SKM-1 treated with dmso at 0.1 percent for 144 hours (cell line): ENCODE measurements at regions not wholly inside any gene's neighbourhood (a gene's known extent, or its start where the extent isn't known, plus 50 kb on each side); places are given as distances from the start of the nearest gene placed in this dataset.

ENCODE experiments used
- DNase-seq: peaks from one replicate; lab custom pipeline; 2025; ENCODE audit not compliant: unreplicated experiment; lab: John Stamatoyannopoulos, UW

DNA sequence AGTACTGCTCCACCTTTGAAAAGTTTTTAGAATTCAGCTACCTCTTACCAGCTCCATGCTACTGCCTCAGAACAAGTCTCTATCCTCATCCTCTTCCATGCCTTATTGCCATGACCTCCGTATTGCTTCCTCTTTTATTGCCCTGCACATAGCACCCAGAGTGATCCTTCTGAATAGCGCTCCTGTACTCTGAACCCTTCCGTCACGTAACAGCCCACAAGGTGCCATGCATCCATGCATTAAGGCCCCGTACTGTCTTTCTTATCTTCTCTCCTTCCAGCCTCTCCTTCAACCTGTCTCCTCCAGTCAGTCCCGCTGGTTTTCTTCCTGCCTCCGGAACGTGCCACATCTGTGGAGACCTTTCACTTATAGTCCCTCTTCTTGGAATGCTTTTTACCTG, 273.3 kb upstream of the SEMA6A start:
- no peak for DNase-seq

GRCh38 chr5:116844015-116844414, 269.4 kb upstream of the SEMA6A start:
- DNase-seq, result no peak

- DNase-seq, result no peak
These were observed 267.9 kb upstream of the SEMA6A start for GRCh38 chr5:116842514-116842961.

DNA sequence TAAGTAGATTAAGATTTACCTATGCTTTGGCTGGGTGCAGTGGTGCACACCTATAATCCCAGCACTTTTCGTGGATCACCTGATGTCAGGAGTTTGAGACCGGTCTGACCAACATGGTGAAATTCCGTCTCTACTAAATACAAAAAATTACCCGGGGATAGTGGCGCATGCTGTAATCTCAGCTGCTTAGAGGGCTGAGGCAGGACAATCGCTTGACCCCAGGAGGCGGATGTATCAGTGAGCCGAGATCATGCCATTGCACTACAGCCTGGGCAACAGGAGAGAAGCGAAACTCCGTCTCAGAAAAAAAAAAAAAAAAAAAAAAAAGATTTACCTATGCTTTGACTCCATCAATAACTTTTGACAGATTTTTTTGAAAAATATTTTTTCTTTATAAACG, 267.1 kb upstream of the SEMA6A start:
- no peak for DNase-seq

GRCh38 chr5:116838011-116838536, 263.5 kb upstream of the SEMA6A start:
- DNase-seq, result no peak

- DNase-seq, result no peak
These were observed 260.3 kb upstream of the SEMA6A start for GRCh38 chr5:116834796-116835515.

DNA sequence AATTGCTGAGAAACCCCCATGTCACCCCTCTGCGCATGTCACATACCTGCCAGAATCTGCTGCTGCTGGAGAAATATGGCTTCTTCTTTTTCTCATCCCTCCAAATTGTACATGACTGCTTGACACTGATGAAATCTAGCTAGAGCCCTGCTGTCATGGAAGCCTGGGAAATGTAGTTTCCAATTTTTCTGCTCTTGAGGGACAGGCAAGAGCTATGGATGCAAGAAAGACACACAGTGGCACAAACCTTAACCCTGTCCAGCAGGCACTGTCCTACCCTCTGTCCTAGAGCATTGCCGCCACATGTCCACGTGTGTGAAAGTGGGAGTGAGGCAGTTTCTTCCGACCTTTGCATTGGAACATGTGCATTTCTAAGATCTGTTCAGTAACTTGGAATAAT, 255.5 kb upstream of the SEMA6A start:
- no peak for DNase-seq

DNA sequence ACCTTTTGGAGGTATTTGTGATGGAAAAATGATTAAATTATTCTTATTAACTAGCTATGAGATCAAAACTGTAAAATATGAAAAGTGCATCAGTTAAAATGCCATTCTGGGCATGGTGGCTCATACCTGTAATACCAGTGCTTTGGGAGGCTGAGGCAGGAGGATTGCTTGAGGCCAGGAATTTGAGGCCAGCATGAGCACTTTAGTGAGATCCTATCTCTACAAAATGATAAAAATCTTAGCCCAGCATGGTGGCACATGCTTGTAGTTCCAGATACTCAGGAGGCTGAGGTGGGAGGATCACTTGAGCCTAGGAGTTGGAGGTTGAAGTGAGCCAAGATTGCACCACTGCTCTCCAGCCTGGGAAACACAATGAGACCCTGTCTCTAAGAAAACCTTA, 252.5 kb upstream of the SEMA6A start:
- no peak for DNase-seq

DNA sequence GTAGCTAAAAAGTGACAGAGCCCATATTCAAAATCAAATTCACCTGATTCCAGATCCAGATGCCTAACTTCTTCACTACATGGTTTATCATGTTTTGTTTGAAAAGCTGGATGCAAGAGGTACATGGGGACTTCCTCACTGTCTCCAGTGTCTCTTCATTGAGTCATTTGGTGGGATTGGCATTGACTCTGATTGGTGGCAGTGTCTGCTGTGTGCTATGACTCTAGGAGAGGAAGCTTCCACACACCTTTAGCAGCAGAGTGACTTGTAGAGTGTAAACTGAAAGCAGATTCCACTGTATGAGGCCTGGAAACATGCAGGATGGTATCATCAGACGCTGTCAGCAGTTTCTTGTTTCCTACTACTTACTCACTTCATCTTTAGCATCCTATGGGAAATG, 250.9 kb upstream of the SEMA6A start:
- no peak for DNase-seq

GRCh38 chr5:116824751-116825438, 250.3 kb upstream of the SEMA6A start:
- no peak for DNase-seq

- no peak for DNase-seq
These were observed 240.2 kb upstream of the SEMA6A start for GRCh38 chr5:116814626-116815385.

DNA sequence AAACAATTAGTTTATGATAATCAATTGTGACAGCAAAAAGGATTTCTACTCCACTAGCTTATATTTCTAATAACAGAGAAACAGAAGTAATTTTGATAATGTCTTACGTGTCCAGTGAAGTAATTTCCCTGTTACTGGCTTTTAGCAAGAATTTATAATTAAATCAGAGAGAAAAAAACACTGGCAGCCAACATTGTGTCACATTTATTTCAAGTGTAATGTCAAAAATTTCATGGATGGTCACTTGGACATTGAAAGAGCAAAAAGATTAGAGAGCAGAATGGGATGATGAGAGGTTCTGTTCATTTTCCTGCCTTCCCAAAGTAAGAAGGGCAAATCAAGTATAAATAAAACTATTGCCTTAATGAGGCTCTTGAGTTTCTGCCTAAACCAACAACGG, 239.3 kb upstream of the SEMA6A start:
- no peak for DNase-seq

DNA sequence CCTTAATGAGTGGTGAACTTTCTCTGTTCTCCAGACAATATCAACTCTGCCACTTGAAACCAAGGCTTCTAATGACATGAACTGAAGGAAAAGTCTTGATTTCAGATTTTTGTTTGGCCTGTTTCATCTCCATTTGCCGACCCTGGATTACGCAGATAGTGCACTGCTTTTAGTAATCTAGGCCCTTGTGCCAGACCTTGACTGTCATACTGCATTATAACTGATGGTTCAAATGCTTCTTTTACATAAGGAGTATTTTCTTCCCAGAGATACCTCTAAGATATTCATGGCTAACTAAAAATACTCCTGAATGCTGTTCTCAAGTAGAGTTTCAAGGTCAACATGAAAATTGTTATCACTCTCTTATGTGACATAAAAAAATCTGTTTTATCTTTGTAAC, 238.7 kb upstream of the SEMA6A start:
- DNase-seq, result no peak

DNA sequence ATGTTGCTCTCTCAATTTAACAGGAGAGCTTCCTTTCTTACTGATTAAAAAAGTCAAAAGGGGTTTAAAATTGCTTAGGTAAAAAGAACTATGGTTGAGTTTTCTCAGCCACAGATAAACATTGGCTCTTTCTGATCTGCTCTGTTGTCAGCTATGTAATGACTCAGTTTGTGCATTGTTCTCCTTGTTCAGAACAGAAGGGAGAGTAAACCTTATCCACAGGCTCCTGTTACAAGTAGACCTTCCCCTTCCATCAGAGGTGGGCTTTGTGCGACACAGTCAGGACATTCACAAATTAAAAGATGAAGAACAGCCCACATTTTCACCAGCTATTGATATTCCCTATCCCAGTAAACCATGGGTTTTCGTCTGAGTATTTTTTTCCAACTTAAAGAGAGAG, 236.3 kb upstream of the SEMA6A start:
- no peak for DNase-seq

GRCh38 chr5:116806836-116807235, 232.2 kb upstream of the SEMA6A start:
- DNase-seq, result no peak

DNA sequence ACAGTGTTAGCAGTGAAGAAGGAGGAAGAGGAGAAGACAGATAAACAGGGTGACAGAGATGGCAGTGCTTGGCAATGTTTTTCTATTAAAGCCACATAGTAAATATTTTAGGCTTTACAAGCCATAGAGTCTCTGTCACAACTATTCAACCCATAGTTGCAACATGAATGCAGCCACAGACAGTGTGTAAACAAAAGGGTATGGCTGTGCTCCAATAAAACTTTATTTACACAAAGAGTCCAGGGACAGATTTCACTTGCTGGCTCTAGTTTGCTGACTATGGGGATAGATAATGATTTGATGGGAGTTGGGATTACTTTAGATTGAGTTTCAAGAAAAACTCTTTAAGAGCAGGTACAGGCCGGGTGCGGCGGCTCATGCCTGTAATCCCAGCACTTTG, 224.8 kb upstream of the SEMA6A start:
- DNase-seq, result no peak

GRCh38 chr5:116795189-116795588, 220.6 kb upstream of the SEMA6A start:
- no peak for DNase-seq

DNA sequence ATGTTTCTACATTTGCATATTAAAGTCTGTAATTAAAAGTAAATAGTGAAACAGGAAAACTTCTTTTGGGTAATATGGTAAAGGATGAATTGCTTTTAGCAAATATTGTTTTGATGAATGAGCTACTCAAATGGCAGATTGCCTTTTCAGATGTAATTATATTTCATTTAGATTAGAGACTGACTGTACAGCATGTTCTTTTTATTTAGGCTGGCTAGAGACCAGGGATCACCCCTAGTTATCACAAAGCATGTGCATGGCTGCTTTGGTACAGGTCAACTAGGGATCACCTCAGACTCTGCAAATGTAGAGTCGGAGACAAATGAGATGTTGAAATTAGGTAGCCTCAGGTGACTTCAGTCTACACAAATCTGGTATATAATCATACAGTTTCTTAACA, 214.9 kb upstream of the SEMA6A start:
- no peak for DNase-seq

DNA sequence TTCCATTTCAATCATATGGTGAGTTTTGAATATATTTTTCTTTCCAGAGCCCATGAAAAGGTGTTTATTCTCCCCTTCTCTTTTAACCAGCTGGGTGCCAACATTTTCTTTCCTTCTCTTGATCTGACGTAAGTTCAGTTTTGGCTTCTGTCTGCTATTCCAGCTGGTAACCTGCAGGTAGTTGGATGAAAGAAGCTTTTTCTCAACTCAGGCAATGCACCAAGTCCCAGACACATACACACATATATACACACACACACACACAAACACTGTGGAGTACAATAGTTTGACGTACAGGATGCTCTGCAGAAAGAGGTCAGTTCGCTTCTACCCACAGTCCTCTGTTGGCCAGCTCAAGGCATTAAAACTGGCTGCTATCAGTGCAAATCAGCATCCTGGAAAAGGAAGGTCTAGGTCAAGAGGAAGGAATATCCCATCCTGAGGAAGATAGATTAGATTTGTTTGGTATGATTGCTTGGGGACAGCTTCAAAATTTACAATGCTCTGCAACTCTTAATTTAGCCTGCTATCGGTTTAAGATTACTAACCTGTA, 214.3 kb upstream of the SEMA6A start:
- DNase-seq, result no peak

DNA sequence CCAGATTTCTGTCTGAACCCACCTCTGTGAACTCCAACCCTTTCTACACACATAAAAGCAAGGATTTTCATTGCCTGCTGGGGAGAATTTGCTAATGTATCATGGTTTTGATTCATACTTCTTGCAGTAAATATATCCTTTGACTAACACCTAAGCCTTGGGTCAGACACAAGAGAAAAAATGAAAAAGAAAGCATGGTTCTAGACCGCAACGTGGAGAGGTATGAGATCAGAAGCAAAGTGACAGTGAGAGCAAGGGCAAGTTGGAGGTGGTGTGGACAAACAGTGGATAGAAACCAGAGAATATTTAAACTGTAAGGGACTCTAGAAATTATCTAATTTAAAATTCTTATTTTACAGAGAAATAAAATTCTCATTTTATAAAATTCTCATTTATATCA, 212.9 kb upstream of the SEMA6A start:
- no peak for DNase-seq

DNA sequence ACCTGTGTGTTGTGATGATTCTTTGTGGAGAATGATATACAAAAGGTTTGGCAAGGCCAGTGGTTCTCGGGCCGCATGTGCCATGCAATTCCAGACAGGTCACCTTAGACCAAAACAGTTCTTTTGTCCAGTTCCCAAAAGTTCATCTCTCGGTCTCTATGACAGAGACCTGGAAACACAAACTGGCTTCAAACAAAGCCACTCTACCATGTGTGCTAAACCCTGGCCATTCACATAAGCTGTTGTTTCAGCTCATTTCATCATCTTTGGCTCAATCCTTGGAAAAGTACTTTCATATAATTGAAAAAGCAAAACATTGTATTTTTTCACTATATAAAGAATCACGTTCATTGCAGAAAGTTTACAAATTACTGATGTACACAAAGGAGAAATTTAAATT, 210.5 kb upstream of the SEMA6A start:
- no peak for DNase-seq

DNA sequence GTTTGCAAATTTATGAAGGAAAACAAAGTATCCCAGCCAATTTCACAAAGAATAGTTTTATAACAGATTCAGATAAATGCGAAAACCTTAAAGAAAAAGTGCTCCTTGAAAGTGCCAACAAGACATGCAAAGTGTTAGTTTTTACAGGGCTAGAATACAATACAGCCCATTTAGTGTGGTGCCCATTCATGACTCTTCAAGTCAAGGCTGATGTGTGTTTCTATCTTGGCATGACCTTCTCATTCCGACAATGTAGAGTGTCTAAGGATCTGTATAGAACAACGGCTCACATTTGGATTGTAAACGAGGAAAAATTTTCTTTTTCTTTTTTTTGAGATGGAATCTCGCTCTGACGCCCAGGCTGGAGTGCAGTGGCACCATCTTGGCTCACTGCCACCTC, 205.2 kb upstream of the SEMA6A start:
- DNase-seq, result no peak
